Suprapubic skin (tissue), 4 donors: ENCODE measurements at regions not wholly inside any gene's neighbourhood (a gene's known extent, or its start where the extent isn't known, plus 50 kb on each side); places are given as distances from the start of the nearest gene placed in this dataset.

Source experiments
- CTCF ChIP-seq, 2 donors: fragments of 200-600 bp in 1 of 2; fragments of 450-650 bp in 1 of 2; sonication (generic) in 1 of 2; IDR thresholded peaks; one replicate each; pipeline ENCODE4 v1.5.1; 2016 to 2019; ENCODE audit warnings: antibody characterized with exemption in 2 of 2, mild to moderate bottlenecking in 1 of 2, moderate library complexity in 1 of 2
- EP300 ChIP-seq: sonication (generic); formaldehyde crosslinking; IDR thresholded peaks from one replicate; pipeline ENCODE4 v1.6.1; 2017; ENCODE audit warnings: antibody characterized with exemption
- POLR2AphosphoS5 ChIP-seq, 3 donors: sonication (generic); formaldehyde crosslinking; IDR thresholded peaks; one replicate each; pipeline ENCODE4 v1.6.1; 2017; ENCODE audit warnings: antibody characterized with exemption in 3 of 3

DNA sequence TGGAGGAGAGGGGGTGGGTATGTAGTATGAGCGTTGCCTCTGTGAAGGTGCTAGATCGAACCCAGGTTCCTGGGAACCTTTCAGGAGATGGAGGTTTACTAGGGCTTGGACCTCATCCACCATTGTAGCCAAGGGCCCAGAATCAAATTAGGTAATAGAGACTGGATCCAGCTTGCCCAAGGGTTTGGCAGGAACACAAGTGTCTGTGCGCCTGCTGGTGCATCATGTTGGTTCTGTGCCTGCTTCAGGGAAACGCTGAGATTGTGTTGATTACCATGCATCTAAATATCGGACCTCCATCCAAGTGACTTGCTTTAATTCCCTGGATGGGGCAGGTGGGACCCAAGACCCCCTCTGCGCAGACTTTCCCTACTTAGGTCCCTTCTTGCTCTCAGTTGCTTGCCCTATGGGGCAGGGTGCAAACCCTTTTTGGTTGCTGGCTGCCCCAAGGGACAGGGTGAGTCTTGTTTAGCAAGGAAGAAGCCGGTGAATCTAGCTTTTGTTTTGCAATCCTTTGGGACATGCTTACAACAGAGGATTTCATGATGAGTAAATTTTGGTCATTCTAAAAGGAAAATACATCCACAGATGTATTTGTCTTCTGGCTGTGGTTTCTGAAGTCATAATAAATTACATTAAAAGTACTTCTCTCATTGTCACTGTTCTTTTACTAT, 189.8 kb upstream of the PRICKLE1 start:
- no peak for TF ChIP-seq CTCF (IDR thresholded peaks at IDR 0.05)
- no peak for TF ChIP-seq EP300
- TF ChIP-seq POLR2AphosphoS5 (IDR thresholded peaks at IDR 0.05), result no peak
